Stimulated activated naive CD4-positive, alpha-beta T cell treated with Interleukin-2 at 50 U/mL for 16 hours (primary cell): ENCODE measurements at regions not wholly inside any gene's neighbourhood (a gene's known extent, or its start where the extent isn't known, plus 50 kb on each side); places are given as distances from the start of the nearest gene placed in this dataset.
"Not testable (repeated sequence)": the region's sequence is repeated elsewhere in the genome, so short reads cannot be mapped to it uniquely, and the experiment has no call there.

Experiments used
- DNase-seq: peaks from one replicate; lab custom pipeline; 2025; lab: John Stamatoyannopoulos, UW

GRCh38 chr5:14942212-14942611 lies 70.6 kb upstream of the ANKH start:
- DNase-seq: no peak

- DNase-seq: no peak
Observed at GRCh38 chr5:14937254-14937653, 65.7 kb upstream of the ANKH start.

- DNase-seq: no peak
Observed at GRCh38 chr5:14936588-14936987, 65.0 kb upstream of the ANKH start.

GRCh38 chr5:14935341-14935740 lies 63.8 kb upstream of the ANKH start:
- no peak for DNase-seq

GRCh38 chr5:14932902-14933469 lies 61.4 kb upstream of the ANKH start:
- no peak for DNase-seq

- DNase-seq: no peak
Observed at GRCh38 chr5:14930486-14930885, 58.9 kb upstream of the ANKH start.

- DNase-seq: no peak
Observed at GRCh38 chr5:14929293-14930065, 57.9 kb upstream of the ANKH start.

- no peak for DNase-seq
Observed at GRCh38 chr5:14928661-14929060, 57.1 kb upstream of the ANKH start.

GRCh38 chr5:14925326-14925725 lies 53.7 kb upstream of the ANKH start:
- DNase-seq: no peak

- not testable (repeated sequence) for DNase-seq
Observed at GRCh38 chr5:14922952-14923351, 51.4 kb upstream of the ANKH start.

GRCh38 chr5:14922456-14922855 lies 50.9 kb upstream of the ANKH start:
- DNase-seq: no peak
